ENCODE measurements at regions not wholly inside any gene's neighbourhood (a gene's known extent, or its start where the extent isn't known, plus 50 kb on each side); places are given as distances from the start of the nearest gene placed in this dataset.

DNA sequence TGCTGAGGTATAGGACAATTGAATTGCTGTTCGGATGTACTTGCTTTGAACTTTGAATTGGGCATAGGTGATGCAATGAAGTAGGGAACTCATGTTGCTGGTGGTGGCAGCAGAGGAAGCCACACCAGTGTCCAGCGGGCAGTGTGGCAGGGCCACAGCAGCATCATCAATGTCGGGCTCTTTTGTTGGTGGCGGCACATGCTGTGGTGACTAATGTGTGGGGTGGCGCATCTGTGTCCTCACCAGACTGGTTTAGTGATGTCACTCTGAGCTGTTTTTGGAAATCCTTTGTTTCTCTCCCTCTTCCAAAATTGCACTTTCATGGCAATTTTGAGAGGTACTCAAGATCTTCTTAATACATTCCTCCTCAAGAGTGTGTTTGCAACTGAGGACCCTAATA lies 187.6 kb downstream of the ETNK1 start:
- TF ChIP-seq, protein P1, sequence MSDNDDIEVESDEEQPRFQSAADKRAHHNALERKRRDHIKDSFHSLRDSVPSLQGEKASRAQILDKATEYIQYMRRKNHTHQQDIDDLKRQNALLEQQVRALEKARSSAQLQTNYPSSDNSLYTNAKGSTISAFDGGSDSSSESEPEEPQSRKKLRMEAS (IDR thresholded peaks at IDR 0.05), result no peak
- no peak for TF ChIP-seq RAD21 (IDR thresholded peaks at IDR 0.05)
- TF ChIP-seq, protein P2, sequence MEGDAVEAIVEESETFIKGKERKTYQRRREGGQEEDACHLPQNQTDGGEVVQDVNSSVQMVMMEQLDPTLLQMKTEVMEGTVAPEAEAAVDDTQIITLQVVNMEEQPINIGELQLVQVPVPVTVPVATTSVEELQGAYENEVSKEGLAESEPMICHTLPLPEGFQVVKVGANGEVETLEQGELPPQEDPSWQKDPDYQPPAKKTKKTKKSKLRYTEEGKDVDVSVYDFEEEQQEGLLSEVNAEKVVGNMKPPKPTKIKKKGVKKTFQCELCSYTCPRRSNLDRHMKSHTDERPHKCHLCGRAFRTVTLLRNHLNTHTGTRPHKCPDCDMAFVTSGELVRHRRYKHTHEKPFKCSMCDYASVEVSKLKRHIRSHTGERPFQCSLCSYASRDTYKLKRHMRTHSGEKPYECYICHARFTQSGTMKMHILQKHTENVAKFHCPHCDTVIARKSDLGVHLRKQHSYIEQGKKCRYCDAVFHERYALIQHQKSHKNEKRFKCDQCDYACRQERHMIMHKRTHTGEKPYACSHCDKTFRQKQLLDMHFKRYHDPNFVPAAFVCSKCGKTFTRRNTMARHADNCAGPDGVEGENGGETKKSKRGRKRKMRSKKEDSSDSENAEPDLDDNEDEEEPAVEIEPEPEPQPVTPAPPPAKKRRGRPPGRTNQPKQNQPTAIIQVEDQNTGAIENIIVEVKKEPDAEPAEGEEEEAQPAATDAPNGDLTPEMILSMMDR (IDR thresholded peaks at IDR 0.05; ENCODE audit: low read depth, low read length, missing input control), result no peak
- TF ChIP-seq, protein P3, sequence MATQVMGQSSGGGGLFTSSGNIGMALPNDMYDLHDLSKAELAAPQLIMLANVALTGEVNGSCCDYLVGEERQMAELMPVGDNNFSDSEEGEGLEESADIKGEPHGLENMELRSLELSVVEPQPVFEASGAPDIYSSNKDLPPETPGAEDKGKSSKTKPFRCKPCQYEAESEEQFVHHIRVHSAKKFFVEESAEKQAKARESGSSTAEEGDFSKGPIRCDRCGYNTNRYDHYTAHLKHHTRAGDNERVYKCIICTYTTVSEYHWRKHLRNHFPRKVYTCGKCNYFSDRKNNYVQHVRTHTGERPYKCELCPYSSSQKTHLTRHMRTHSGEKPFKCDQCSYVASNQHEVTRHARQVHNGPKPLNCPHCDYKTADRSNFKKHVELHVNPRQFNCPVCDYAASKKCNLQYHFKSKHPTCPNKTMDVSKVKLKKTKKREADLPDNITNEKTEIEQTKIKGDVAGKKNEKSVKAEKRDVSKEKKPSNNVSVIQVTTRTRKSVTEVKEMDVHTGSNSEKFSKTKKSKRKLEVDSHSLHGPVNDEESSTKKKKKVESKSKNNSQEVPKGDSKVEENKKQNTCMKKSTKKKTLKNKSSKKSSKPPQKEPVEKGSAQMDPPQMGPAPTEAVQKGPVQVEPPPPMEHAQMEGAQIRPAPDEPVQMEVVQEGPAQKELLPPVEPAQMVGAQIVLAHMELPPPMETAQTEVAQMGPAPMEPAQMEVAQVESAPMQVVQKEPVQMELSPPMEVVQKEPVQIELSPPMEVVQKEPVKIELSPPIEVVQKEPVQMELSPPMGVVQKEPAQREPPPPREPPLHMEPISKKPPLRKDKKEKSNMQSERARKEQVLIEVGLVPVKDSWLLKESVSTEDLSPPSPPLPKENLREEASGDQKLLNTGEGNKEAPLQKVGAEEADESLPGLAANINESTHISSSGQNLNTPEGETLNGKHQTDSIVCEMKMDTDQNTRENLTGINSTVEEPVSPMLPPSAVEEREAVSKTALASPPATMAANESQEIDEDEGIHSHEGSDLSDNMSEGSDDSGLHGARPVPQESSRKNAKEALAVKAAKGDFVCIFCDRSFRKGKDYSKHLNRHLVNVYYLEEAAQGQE (IDR thresholded peaks at IDR 0.05), result no peak
- no peak for TF ChIP-seq TAF1 (conservative IDR thresholded peaks at IDR 0.05)
- TF ChIP-seq YY1 (IDR thresholded peaks at IDR 0.05), result no peak
- TF ChIP-seq, protein P4, sequence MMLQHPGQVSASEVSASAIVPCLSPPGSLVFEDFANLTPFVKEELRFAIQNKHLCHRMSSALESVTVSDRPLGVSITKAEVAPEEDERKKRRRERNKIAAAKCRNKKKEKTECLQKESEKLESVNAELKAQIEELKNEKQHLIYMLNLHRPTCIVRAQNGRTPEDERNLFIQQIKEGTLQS (IDR thresholded peaks at IDR 0.05), result no peak

Data from liver (tissue), 3 donors.